ENCODE measurements at regions not wholly inside any gene's neighbourhood (a gene's known extent, or its start where the extent isn't known, plus 50 kb on each side); places are given as distances from the start of the nearest gene placed in this dataset.

GRCh38 chr6:81436990-81437389 lies 315.5 kb downstream of the TENT5A start:
- H3K4me1 ChIP-seq (ENCODE audit: control insufficient read depth, insufficient read depth, low read length) = no peaks in the 10 kb centered on the region
- SMC1A ChIA-PET (ENCODE audit: uncharacterized antibody, unreplicated experiment) = no interaction called here
- no peak overlapping the region for H2AFZ ChIP-seq (ENCODE audit: control insufficient read depth, low read depth, low read length)
- TF ChIP-seq RCOR1 (conservative IDR thresholded peaks at IDR 0.05; ENCODE audit: low read depth, low read length) (no peak), JUND (IDR thresholded peaks at IDR 0.05; ENCODE audit: low read depth, low read length) (no peak), SMC3 (IDR thresholded peaks at IDR 0.05; ENCODE audit: borderline replicate concordance, low read length) (no peak), SMARCA5 (IDR thresholded peaks at IDR 0.05) (no peak), ZBED1 (IDR thresholded peaks at IDR 0.05; ENCODE audit: borderline replicate concordance) (no peak), NFYB (IDR thresholded peaks at IDR 0.05; ENCODE audit: insufficient read depth, low read depth, low read length) (no peak), SREBF2 (IDR thresholded peaks at IDR 0.05; ENCODE audit: low read length) (no peak)
- H3K27me3 ChIP-seq (replicated peaks in 1 of 2; ENCODE audit: control insufficient read depth in 2 of 2, insufficient read depth in 2 of 2, low read length in 1 of 2) = no peaks in the 10 kb centered on the region
- in situ Hi-C loops (cut with MboI) = no loop called here
- no peak overlapping the region for H3K4me2 ChIP-seq (ENCODE audit: control insufficient read depth, insufficient read depth)
- no peaks in the 10 kb centered on the region for H4K20me1 ChIP-seq (ENCODE audit: control insufficient read depth, insufficient read depth)
- no peak overlapping the region for H3K4me3 ChIP-seq
- H3K36me3 ChIP-seq (ENCODE audit: control insufficient read depth in 2 of 2, insufficient read depth in 2 of 2, low read length in 1 of 2) = no peaks in the 10 kb centered on the region
- H3K27ac ChIP-seq (ENCODE audit: control insufficient read depth, insufficient read depth) = no peak overlapping the region
- no peaks in the 10 kb centered on the region for H3K79me2 ChIP-seq (ENCODE audit: control insufficient read depth, insufficient read depth, low read length)
- intact Hi-C loops (cut with micrococcal nuclease; ENCODE audit: unreplicated experiment) = no loop called here
- no peak for DNase-seq (ENCODE audit: low read depth, low spot score)
- POLR2A ChIA-PET = no interaction called here
- no peaks in the 10 kb centered on the region for H3K9me3 ChIP-seq (replicated peaks; ENCODE audit: control insufficient read depth, insufficient read depth, low read length)
- CTCF ChIA-PET = no interaction called here
- FAIRE-seq = no peak
- no peak for ATAC-seq
- no peak overlapping the region for H3K9ac ChIP-seq (ENCODE audit: control insufficient read depth, insufficient read depth, low read length)
- RAD21 ChIA-PET (ENCODE audit: unreplicated experiment) = no interaction called here
- whole genome bisulfite sequencing (ENCODE audit: insufficient coverage, insufficient replicate concordance, low lambda C conversion rate, missing lambda C conversion rate) = 0% methylated on average over 1 of the region's 1 CpG
- BruUV-seq (replicated peaks) = no TSS peak

- Histone ChIP-seq H3K4me2 (ENCODE audit: control insufficient read depth, insufficient read depth) (no peak overlapping the region), H3K9ac (ENCODE audit: control insufficient read depth, insufficient read depth, low read length) (no peak overlapping the region), H3K27ac (ENCODE audit: control insufficient read depth, insufficient read depth) (no peak overlapping the region), H3K4me1 (ENCODE audit: control insufficient read depth, insufficient read depth, low read length) (no peaks in the 10 kb centered on the region), H3K27me3 (replicated peaks in 1 of 2; ENCODE audit: control insufficient read depth in 2 of 2, insufficient read depth in 2 of 2, low read length in 1 of 2) (no peaks in the 10 kb centered on the region), H2AFZ (ENCODE audit: control insufficient read depth, low read depth, low read length) (no peak overlapping the region), H3K4me3 (no peak overlapping the region), H3K9me3 (replicated peaks; ENCODE audit: control insufficient read depth, insufficient read depth, low read length) (no peaks in the 10 kb centered on the region), H3K79me2 (ENCODE audit: control insufficient read depth, insufficient read depth, low read length) (no peaks in the 10 kb centered on the region), H3K36me3 (ENCODE audit: control insufficient read depth in 2 of 2, insufficient read depth in 2 of 2, low read length in 1 of 2) (no peaks in the 10 kb centered on the region), H4K20me1 (ENCODE audit: control insufficient read depth, insufficient read depth) (no peaks in the 10 kb centered on the region)
- CTCF ChIA-PET = no interaction called here
- FAIRE-seq (no peak), ATAC-seq (no peak), DNase-seq (ENCODE audit: low read depth, low spot score) (no peak)
- intact Hi-C loops (cut with micrococcal nuclease; ENCODE audit: unreplicated experiment) (no loop called here), in situ Hi-C loops (cut with MboI) (no loop called here)
- POLR2A ChIA-PET = no interaction called here
- WGBS (ENCODE audit: insufficient coverage, insufficient replicate concordance, low lambda C conversion rate, missing lambda C conversion rate) = 2% methylated on average over 4 of the region's 4 CpGs
- no TSS peak for BruUV-seq (replicated peaks)
- SMC1A ChIA-PET (ENCODE audit: uncharacterized antibody, unreplicated experiment) = interaction anchor here (0.6 kb wide), 1 partner anchor 19 kb away, joined by 3 read pairs; no protein-coding TSS in a partner anchor
- RAD21 ChIA-PET (ENCODE audit: unreplicated experiment) = no interaction called here
- TF ChIP-seq ESRRA (IDR thresholded peaks at IDR 0.05; ENCODE audit: low read length) (no peak), BCLAF1 (IDR thresholded peaks at IDR 0.05) (no peak), PBX3 (IDR thresholded peaks at IDR 0.05; ENCODE audit: insufficient replicate concordance, low read depth, low read length) (no peak), USF1 (IDR thresholded peaks at IDR 0.05; ENCODE audit: borderline replicate concordance, extremely low read length, insufficient read depth, low read depth, low read length) (no peak), SMAD5 (IDR thresholded peaks at IDR 0.05; ENCODE audit: low read depth) (no peak), ETV6 (conservative IDR thresholded peaks at IDR 0.05 in 1 of 2, IDR thresholded peaks at IDR 0.05 in 1 of 2; ENCODE audit: borderline replicate concordance in 1 of 2, low read depth in 1 of 2) (no peak), TARDBP (IDR thresholded peaks at IDR 0.05; ENCODE audit: borderline replicate concordance) (no peak)
These were observed 339.2 kb downstream of the TENT5A start for GRCh38 chr6:81413306-81413705.
